K562 (cell line): ENCODE measurements at regions not wholly inside any gene's neighbourhood (a gene's known extent, or its start where the extent isn't known, plus 50 kb on each side); places are given as distances from the start of the nearest gene placed in this dataset.

ENCODE experiments used
- ATAC-seq: fragments of 200-7000 bp; cut with Tn5 transposase; 3 replicates; pipeline ENCODE4 v1.9.1; 2020; ENCODE audit warnings: moderate library complexity
- BruUV-seq: library from RNA; stranded (reverse); fragments of 400-500 nt; replicated peaks from 2 replicates; lab custom pipeline; 2021; lab: Mats Ljungman, UMichigan
- CTCF ChIA-PET: fragments of 300-600 bp; formaldehyde crosslinking; extraction: SDS; loops from one replicate; lab custom pipeline; 2021; ENCODE audit warnings: low intra/inter-chr PET ratio; lab: Yijun Ruan, JAX
- POLR2A ChIA-PET: fragments of 300-600, 350-650 bp; sonication (Branson Sonifier 250); formaldehyde crosslinking; extraction: SDS; loops from one replicate; lab custom pipeline; 2021; ENCODE audit warnings: antibody characterized with exemption, inconsistent platforms; lab: Yijun Ruan, JAX
- DNase-seq, 4 experiments: peaks; one replicate each; pipeline versions ENCODE4 v3.0.0 to v3.0.0-alpha.2; 2011 to 2018; ENCODE audit warnings: low spot score in 3 of 4, mixed read lengths in 3 of 4; ENCODE audit errors: extremely low read depth in 1 of 4
- FAIRE-seq: peaks from 2 replicates; lab custom pipeline; 2011; peaks lifted over from hg19 to GRCh38; lab: Jason Lieb, UNC
- H2AFZ ChIP-seq: 2 replicates; pipeline ENCODE4 v1.6.0; 2011; ENCODE audit warnings: low read depth, low read length, control low read depth, inconsistent platforms
- H3K27ac ChIP-seq: fragments of 200-600 bp; 3 replicates; pipeline ENCODE4 v1.8.0; 2011; ENCODE audit warnings: low read depth, mild to moderate bottlenecking, control low read depth, inconsistent platforms, low read length, moderate library complexity, mixed read lengths; ENCODE audit errors: extremely low read depth
- H3K27me3 ChIP-seq, 2 experiments: fragments of 300-600 bp in 1 of 2; 2 replicates in 1 of 2; 3 replicates in 1 of 2; pipeline versions ENCODE4 v1.6.0 to v1.8.0; 2011; ENCODE audit warnings: inconsistent platforms in 2 of 2, low read length in 2 of 2, mild to moderate bottlenecking in 1 of 2, mixed read lengths in 1 of 2, moderate library complexity in 1 of 2; ENCODE audit not compliant: control insufficient read depth in 2 of 2, insufficient read depth in 2 of 2
- H3K36me3 ChIP-seq: fragments of 300-600 bp; 3 replicates; pipeline ENCODE4 v1.8.0; 2011; ENCODE audit warnings: mild to moderate bottlenecking, low read length, inconsistent platforms; ENCODE audit not compliant: control insufficient read depth, insufficient read depth
- H3K4me1 ChIP-seq, 2 experiments: fragments of 200-600 bp in 1 of 2; replicated peaks in 1 of 2; 2 replicates in 1 of 2; 3 replicates in 1 of 2; pipeline versions ENCODE4 v1.5.1 to v1.8.0; 2011; ENCODE audit warnings: inconsistent platforms in 2 of 2, low read length in 2 of 2, mild to moderate bottlenecking in 1 of 2, mixed read lengths in 1 of 2, moderate library complexity in 1 of 2; ENCODE audit not compliant: control insufficient read depth in 2 of 2, insufficient read depth in 2 of 2
- H3K4me2 ChIP-seq: 2 replicates; pipeline ENCODE4 v1.6.1; 2011; ENCODE audit warnings: low read length, control low read depth, inconsistent platforms, mixed read lengths; ENCODE audit not compliant: insufficient read depth
- H3K4me3 ChIP-seq: fragments of 200-600 bp; sonication (generic), shearing (Covaris generic); 2 replicates; pipeline ENCODE4 v1.5.1; 2016; ENCODE audit warnings: control low read depth, inconsistent platforms
- H3K79me2 ChIP-seq: fragments of 200-600 bp; 3 replicates; pipeline ENCODE4 v1.8.0; 2011; ENCODE audit warnings: low read length, inconsistent platforms; ENCODE audit not compliant: control insufficient read depth, insufficient read depth
- H3K9ac ChIP-seq, 2 experiments: 2 replicates each; pipeline versions ENCODE4 v1.6.0 to v1.6.1; 2011; ENCODE audit warnings: low read depth in 2 of 2, low read length in 2 of 2, control low read depth in 1 of 2, inconsistent platforms in 1 of 2, mild to moderate bottlenecking in 1 of 2, mixed read lengths in 1 of 2; ENCODE audit not compliant: insufficient read depth in 1 of 2
- H3K9me1 ChIP-seq: one replicate; pipeline ENCODE4 v1.6.0; 2011; ENCODE audit warnings: inconsistent platforms, mild to moderate bottlenecking, low read length, moderate library complexity; ENCODE audit not compliant: control insufficient read depth, insufficient read depth
- H3K9me3 ChIP-seq: replicated peaks from 2 replicates; pipeline ENCODE4 v1.5.1; 2011; ENCODE audit warnings: low read depth, low read length, inconsistent platforms; ENCODE audit not compliant: control insufficient read depth, insufficient read depth
- H4K20me1 ChIP-seq: replicated peaks from 2 replicates; pipeline ENCODE4 v1.6.1; 2011; ENCODE audit warnings: low read length, inconsistent platforms, mixed read lengths; ENCODE audit not compliant: control insufficient read depth, insufficient read depth
- BDP1 ChIP-seq: IDR thresholded peaks from 3 replicates; pipeline ENCODE4 v1.6.1; 2011; ENCODE audit not compliant: insufficient read length, insufficient read depth
- CBX2 ChIP-seq: fragments of 200-600 bp; sonication (generic); IDR thresholded peaks from one replicate; pipeline ENCODE4 v1.6.1; 2012; ENCODE audit warnings: mild to moderate bottlenecking, low read length, inconsistent platforms; ENCODE audit not compliant: insufficient read depth, poor library complexity, severe bottlenecking
- CHD4 ChIP-seq: fragments of 200-600 bp; sonication (generic); IDR thresholded peaks from 3 replicates; pipeline ENCODE4 v1.6.1; 2012; ENCODE audit warnings: low read depth, mild to moderate bottlenecking, mixed read lengths, low read length, inconsistent platforms; ENCODE audit not compliant: insufficient read depth, insufficient replicate concordance, poor library complexity, severe bottlenecking
- HLTF ChIP-seq: fragments of 450-650 bp; IDR thresholded peaks from 2 replicates; pipeline ENCODE4 v1.6.1; 2016
- LEF1 ChIP-seq: fragments of 450-650 bp; IDR thresholded peaks from 2 replicates; pipeline ENCODE4 v1.6.1; 2016; ENCODE audit warnings: mild to moderate bottlenecking
- MAX ChIP-seq: sonication (generic); formaldehyde crosslinking; IDR thresholded peaks from 2 replicates; pipeline ENCODE4 v1.9.0; 2022; ENCODE audit warnings: mild to moderate bottlenecking, missing genetic modification reagents
- MYBL2 ChIP-seq, 2 experiments: fragments of 450-650 bp in 1 of 2; sonication (generic) in 1 of 2; formaldehyde crosslinking in 1 of 2; IDR thresholded peaks; 2 replicates each; pipeline versions ENCODE4 v1.6.1 to v1.8.1; 2017 to 2022; ENCODE audit warnings: borderline replicate concordance in 1 of 2, inconsistent platforms in 1 of 2, low read depth in 1 of 2, mild to moderate bottlenecking in 1 of 2, missing genetic modification reagents in 1 of 2, moderate library complexity in 1 of 2
- NFRKB ChIP-seq: fragments of 450-650 bp; IDR thresholded peaks from 2 replicates; pipeline ENCODE4 v1.6.1; 2016; ENCODE audit warnings: low read depth
- NRF1 ChIP-seq, 2 experiments: fragments of 450-650 bp; IDR thresholded peaks in 1 of 2; conservative IDR thresholded peaks in 1 of 2; 2 replicates each; pipeline ENCODE4 v1.6.1; 2014; ENCODE audit warnings: mild to moderate bottlenecking in 2 of 2
- POLR3G ChIP-seq: IDR thresholded peaks from 2 replicates; pipeline ENCODE4 v1.6.1; 2011; ENCODE audit not compliant: insufficient read length, insufficient replicate concordance; ENCODE audit errors: extremely low read depth
- SFPQ ChIP-seq: fragments of 200-400 bp; formaldehyde crosslinking; IDR thresholded peaks from 2 replicates; pipeline ENCODE4 v1.6.1; 2017; ENCODE audit warnings: mild to moderate bottlenecking, low read depth, low read length, moderate library complexity
- THAP12 ChIP-seq: fragments of 250-450 bp; sonication (Bioruptor Pico); IDR thresholded peaks from 2 replicates; pipeline ENCODE4 v1.9.0; 2021; ENCODE audit warnings: mild to moderate bottlenecking, inconsistent platforms
- ZBTB7A ChIP-seq: IDR thresholded peaks from 2 replicates; pipeline ENCODE4 v1.6.1; 2011; ENCODE audit warnings: low read depth, mild to moderate bottlenecking, low read length, moderate library complexity, borderline replicate concordance; ENCODE audit not compliant: control insufficient read depth
- WGBS: fragments of 100-300 bp; shearing (Covaris generic); methylation state at CpG from one replicate; pipeline ENCODE4 v1.1.6; 2016; ENCODE audit warnings: low coverage, mixed read lengths; ENCODE audit not compliant: insufficient coverage; ENCODE audit errors: missing lambda C conversion rate; 5-methylcytosine and 5-hydroxymethylcytosine counted together
- in situ Hi-C: fragments of 300-500 bp; cut with MboI; formaldehyde crosslinking; loops from 4 replicates; pipeline ENCODE4 v1.15.0; 2018; ENCODE audit warnings: inconsistent platforms, mixed read lengths
- intact Hi-C: fragments of 100-400 bp; cut with micrococcal nuclease; formaldehyde crosslinking; loops from 2 replicates; pipeline ENCODE4 v1.14.2; 2022
- TF ChIP-seq, protein P1 (sequence below): fragments of 450-650 bp; formaldehyde crosslinking; IDR thresholded peaks from 2 replicates; pipeline ENCODE4 v1.4.0; 2020; ENCODE audit warnings: mild to moderate bottlenecking, moderate library complexity

GRCh38 chr2:104041351-104041750 is 812.6 kb upstream of the POU3F3 start (continued):
- no peak for TF ChIP-seq NFRKB
- no peak for TF ChIP-seq ZBTB7A
- no peak for TF ChIP-seq THAP12 (CRISPR knock-in tag)
- TF ChIP-seq HLTF = no peak
- TF ChIP-seq LEF1 = no peak
- TF ChIP-seq CBX2 = no peak

GRCh38 chr2:104043864-104044263 is 810.1 kb upstream of the POU3F3 start:
- no peak for FAIRE-seq
- H3K4me3 ChIP-seq = no peak overlapping the region
- no peak for TF ChIP-seq CHD4
- TF ChIP-seq BDP1 = no peak
- no peak for TF ChIP-seq POLR3G
- TF ChIP-seq SFPQ = no peak
- TF ChIP-seq, protein P1, sequence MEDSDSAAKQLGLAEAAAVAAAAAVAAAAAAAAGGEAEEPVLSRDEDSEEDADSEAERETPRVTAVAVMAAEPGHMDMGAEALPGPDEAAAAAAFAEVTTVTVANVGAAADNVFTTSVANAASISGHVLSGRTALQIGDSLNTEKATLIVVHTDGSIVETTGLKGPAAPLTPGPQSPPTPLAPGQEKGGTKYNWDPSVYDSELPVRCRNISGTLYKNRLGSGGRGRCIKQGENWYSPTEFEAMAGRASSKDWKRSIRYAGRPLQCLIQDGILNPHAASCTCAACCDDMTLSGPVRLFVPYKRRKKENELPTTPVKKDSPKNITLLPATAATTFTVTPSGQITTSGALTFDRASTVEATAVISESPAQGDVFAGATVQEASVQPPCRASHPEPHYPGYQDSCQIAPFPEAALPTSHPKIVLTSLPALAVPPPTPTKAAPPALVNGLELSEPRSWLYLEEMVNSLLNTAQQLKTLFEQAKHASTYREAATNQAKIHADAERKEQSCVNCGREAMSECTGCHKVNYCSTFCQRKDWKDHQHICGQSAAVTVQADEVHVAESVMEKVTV (CRISPR knock-in tag) = no peak
- TF ChIP-seq MAX (CRISPR knock-in tag) = no peak
- TF ChIP-seq MYBL2 (IDR thresholded peaks at IDR 0.05; ENCODE audit: low read depth) = no peak
- no peak for TF ChIP-seq MYBL2 (CRISPR knock-in tag; IDR thresholded peaks at IDR 0.05; ENCODE audit: borderline replicate concordance)
- no peak for TF ChIP-seq NRF1 (conservative IDR thresholded peaks at IDR 0.05 in 1 of 2, IDR thresholded peaks at IDR 0.05 in 1 of 2)
- H3K36me3 ChIP-seq = no peaks in the 10 kb centered on the region
- no peaks in the 10 kb centered on the region for H4K20me1 ChIP-seq
- in situ Hi-C loops = no loop called here
- no TSS peak for BruUV-seq
- ATAC-seq = no peak
- H2AFZ ChIP-seq = no peak overlapping the region
- no peak for DNase-seq
- H3K4me2 ChIP-seq = no peak overlapping the region
- no peak overlapping the region for H3K9ac ChIP-seq
- H3K4me1 ChIP-seq = no peaks in the 10 kb centered on the region
- intact Hi-C loops = no loop called here
- WGBS = under 1% methylated on average over 8 of the region's 8 CpGs
- CTCF ChIA-PET = no interaction called here
- no peaks in the 10 kb centered on the region for H3K9me1 ChIP-seq
- POLR2A ChIA-PET = interaction anchor here (1.1 kb wide), 1 partner anchor 21 kb away, joined by 4 read pairs; no protein-coding TSS in a partner anchor
- H3K27ac ChIP-seq = no peak overlapping the region
- H3K27me3 ChIP-seq = no peaks in the 10 kb centered on the region
- H3K79me2 ChIP-seq = no peaks in the 10 kb centered on the region
- no peaks in the 10 kb centered on the region; the same call in 1 of the 2 replicates for H3K9me3 ChIP-seq
